Activated T-cell treated with anti-CD3 and anti-CD28 coated beads, Interleukin-2, amount 50 U/mL, for 24 hours (primary cell): ENCODE measurements at regions not wholly inside any gene's neighbourhood (a gene's known extent, or its start where the extent isn't known, plus 50 kb on each side); places are given as distances from the start of the nearest gene placed in this dataset.

Experiments
- DNase-seq: peaks from one replicate; pipeline ENCODE4 v3.0.0-alpha.2; 2020
- H3K27ac Mint-ChIP-seq: 2 replicates; pipeline ENCODE4 v1.8.0; 2020; ENCODE audit warnings: mild to moderate bottlenecking, mixed read lengths
- H3K27me3 Mint-ChIP-seq: 2 replicates; pipeline ENCODE4 v1.8.0; 2020; ENCODE audit warnings: mixed read lengths
- H3K36me3 Mint-ChIP-seq: 2 replicates; pipeline ENCODE4 v1.8.0; 2020; ENCODE audit warnings: low read depth, mixed read lengths
- H3K4me1 Mint-ChIP-seq: 2 replicates; pipeline ENCODE4 v1.8.0; 2020; ENCODE audit warnings: low read depth, mixed read lengths
- H3K4me3 Mint-ChIP-seq: 2 replicates; pipeline ENCODE4 v1.8.0; 2020; ENCODE audit warnings: mild to moderate bottlenecking, moderate library complexity, mixed read lengths
- H3K9me3 Mint-ChIP-seq: 2 replicates; pipeline ENCODE4 v1.8.0; 2020; ENCODE audit warnings: mixed read lengths

DNA sequence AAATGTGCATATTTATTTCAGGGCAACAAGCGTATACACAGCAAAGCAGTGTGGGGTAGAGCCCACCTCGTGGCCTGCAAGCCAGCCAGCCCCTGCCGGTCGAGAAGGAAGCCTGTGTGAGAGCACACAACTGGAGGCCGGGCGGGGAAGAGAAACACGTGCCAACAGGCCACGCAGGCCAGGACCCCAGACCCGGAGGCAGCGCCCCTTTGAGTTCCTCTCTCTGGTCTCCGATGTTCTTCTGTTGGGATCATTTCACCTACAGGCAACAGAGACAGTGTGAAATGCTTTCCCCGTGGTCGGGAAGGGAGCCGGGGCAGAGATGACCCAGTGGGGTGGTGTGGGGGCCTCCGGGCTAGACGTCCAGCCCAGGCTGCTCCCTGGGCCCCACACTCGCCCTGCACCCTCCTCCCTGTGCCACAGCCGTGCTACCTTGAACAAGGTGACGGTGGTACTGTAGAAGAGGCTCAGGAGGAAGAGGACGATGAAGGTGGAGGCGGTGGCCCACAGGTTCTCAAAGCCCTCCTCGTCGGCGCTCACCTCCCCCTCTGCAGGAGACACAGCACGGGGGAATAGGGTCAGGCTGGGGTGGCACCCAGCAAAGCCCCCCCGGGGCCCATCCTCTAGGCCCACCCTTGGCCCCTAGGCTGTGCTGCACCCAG is 325.5 kb downstream of the TMEM121 start:
- H3K9me3 Mint-ChIP-seq = no peaks in the 10 kb centered on the region
- peaks cover 13% of the 10 kb centered on the region for H3K36me3 Mint-ChIP-seq
- H3K27ac Mint-ChIP-seq = no peak overlapping the region
- H3K27me3 Mint-ChIP-seq = no peaks in the 10 kb centered on the region
- DNase-seq = no peak
- peaks cover 17% of the 10 kb centered on the region for H3K4me1 Mint-ChIP-seq
- H3K4me3 Mint-ChIP-seq = no peak overlapping the region

DNA sequence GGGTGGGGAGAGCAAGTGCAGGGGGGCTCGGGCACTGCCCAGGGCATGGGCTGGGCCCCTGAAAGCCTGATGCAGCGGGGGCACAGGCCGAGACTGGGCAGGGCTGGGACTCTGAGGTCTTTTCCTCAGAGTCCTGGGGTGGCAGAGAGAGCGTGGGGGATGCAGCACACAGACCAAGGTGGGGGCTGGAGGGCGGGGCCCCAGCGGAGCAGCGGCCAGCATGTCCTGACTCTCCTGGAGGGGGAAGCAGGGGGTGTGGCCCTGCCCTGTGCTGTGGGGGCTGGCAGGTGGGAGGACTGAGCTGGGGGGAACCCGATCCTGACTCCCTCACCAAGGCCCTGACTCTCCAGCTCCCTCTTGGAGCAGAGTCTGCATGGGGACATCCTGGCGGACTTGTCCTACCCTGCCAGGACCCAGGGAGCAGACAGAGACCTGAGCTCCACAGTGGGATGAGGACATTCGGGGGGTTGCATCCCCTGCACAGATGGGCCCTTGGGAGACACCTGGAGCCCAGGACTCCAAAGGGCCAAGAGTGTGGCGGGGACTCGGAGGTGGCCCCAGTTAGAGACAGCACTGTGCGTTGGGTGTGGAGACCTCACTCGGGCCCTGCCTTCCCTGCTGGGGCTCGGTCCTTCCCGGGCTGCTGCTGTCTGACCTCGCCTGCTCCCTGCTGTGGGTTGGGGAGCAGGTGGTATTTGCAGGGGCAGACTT is 326.1 kb downstream of the TMEM121 start:
- H3K4me1 Mint-ChIP-seq = peaks cover 18% of the 10 kb centered on the region
- H3K27me3 Mint-ChIP-seq = no peaks in the 10 kb centered on the region
- no peak overlapping the region for H3K4me3 Mint-ChIP-seq
- no peak overlapping the region for H3K27ac Mint-ChIP-seq
- H3K9me3 Mint-ChIP-seq = no peaks in the 10 kb centered on the region
- peak; percentile 23 for DNase-seq
- peaks cover 13% of the 10 kb centered on the region for H3K36me3 Mint-ChIP-seq

GRCh38 chr14:105853089-105853906 is 326.9 kb downstream of the TMEM121 start:
- H3K4me3 Mint-ChIP-seq = no peak overlapping the region
- H3K27ac Mint-ChIP-seq = peak overlapping the region; percentile 42
- peak; percentile 24 for DNase-seq
- no peaks in the 10 kb centered on the region for H3K9me3 Mint-ChIP-seq
- H3K4me1 Mint-ChIP-seq = peaks cover 21% of the 10 kb centered on the region
- no peaks in the 10 kb centered on the region for H3K27me3 Mint-ChIP-seq
- peaks cover 13% of the 10 kb centered on the region for H3K36me3 Mint-ChIP-seq

DNA sequence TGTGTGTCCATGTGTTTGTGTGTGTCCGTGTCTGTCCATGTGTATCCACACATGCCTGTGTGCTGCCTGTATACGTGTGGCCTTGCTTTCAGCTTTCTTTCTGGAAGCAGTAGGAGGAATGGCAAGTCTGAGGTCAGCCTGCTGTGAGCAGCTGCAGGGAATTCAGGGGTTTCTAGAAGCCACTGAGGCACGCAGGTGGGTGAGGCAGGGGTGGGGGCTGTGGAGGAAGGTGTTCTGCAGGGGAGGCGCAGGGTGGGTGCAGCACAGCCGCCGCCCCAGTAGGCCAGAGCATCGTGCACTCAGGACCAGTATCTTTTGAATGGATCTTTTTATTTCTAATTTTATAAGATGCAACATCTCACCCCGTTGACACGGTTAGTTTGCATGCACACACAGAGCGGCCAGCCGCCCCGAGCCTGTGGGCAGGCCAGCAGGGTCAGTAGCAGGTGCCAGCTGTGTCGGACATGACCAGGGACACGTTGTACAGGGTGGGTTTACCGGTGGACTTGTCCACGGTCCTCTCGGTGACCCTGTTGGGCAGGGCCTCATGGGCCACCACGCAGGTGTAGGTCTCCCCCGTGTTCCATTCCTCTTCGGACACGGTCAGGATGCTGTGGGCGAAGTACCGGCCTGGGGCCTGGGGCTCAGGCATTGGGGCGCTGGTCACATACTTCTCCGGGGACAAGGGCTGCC is 327.7 kb downstream of the TMEM121 start:
- H3K4me1 Mint-ChIP-seq = peaks cover 28% of the 10 kb centered on the region
- H3K4me3 Mint-ChIP-seq = no peak overlapping the region
- DNase-seq = peak; percentile 25
- no peaks in the 10 kb centered on the region for H3K27me3 Mint-ChIP-seq
- peak overlapping the region; percentile 42 for H3K27ac Mint-ChIP-seq
- peaks cover 13% of the 10 kb centered on the region for H3K36me3 Mint-ChIP-seq
- no peaks in the 10 kb centered on the region for H3K9me3 Mint-ChIP-seq

GRCh38 chr14:105854600-105855245 is 328.3 kb downstream of the TMEM121 start:
- peak; percentile 26 for DNase-seq
- no peaks in the 10 kb centered on the region for H3K27me3 Mint-ChIP-seq
- H3K27ac Mint-ChIP-seq = peak overlapping the region; percentile 26
- peaks cover 13% of the 10 kb centered on the region for H3K36me3 Mint-ChIP-seq
- H3K4me1 Mint-ChIP-seq = peaks cover 29% of the 10 kb centered on the region
- H3K4me3 Mint-ChIP-seq = no peak overlapping the region
- H3K9me3 Mint-ChIP-seq = no peaks in the 10 kb centered on the region

DNA sequence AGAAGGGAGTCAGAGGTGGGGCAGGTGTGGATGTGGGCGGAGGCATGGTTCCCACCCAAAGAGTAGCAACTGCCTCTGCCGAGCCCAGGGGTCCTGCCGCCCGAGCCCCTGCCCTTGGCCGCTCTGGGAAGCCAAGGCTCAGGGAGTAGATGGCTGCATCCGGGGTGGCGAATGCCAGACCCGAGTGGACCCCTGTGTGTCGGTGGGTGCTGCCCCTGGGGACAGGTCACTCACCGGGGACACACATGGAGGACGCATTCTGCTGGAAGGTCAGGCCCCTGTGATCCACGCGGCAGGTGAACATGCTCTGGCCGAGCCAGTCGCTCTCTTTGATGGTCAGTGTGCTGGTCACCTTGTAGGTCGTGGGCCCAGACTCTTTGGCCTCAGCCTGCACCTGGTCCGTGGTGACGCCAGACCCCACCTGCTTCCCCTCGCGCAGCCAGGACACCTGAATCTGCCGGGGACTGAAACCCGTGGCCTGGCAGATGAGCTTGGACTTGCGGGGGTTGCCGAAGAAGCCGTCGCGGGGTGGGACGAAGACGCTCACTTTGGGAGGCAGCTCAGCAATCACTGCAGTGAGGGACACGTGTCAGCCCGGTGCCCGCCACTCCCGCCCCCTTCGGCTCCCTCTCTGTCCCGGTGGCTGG is 329.0 kb downstream of the TMEM121 start:
- H3K27me3 Mint-ChIP-seq = peaks cover under 1% of the 10 kb centered on the region
- DNase-seq = no peak
- H3K36me3 Mint-ChIP-seq = peaks cover 13% of the 10 kb centered on the region
- H3K4me1 Mint-ChIP-seq = peaks cover 32% of the 10 kb centered on the region
- no peaks in the 10 kb centered on the region for H3K9me3 Mint-ChIP-seq
- H3K27ac Mint-ChIP-seq = peak overlapping the region; percentile 26
- H3K4me3 Mint-ChIP-seq = no peak overlapping the region

GRCh38 chr14:105855893-105856675 is 329.7 kb downstream of the TMEM121 start:
- Mint-ChIP-seq H3K4me3 (peak overlapping the region; percentile 15), H3K9me3 (no peaks in the 10 kb centered on the region), H3K4me1 (peaks cover 39% of the 10 kb centered on the region), H3K27ac (peak overlapping the region; percentile 50), H3K27me3 (peaks cover 2% of the 10 kb centered on the region), H3K36me3 (peaks cover 13% of the 10 kb centered on the region)
- peak; percentile 28 for DNase-seq

- peaks cover 46% of the 10 kb centered on the region for H3K4me1 Mint-ChIP-seq
- peak overlapping the region; percentile 72 for H3K4me3 Mint-ChIP-seq
- DNase-seq = peak; percentile 30
- peaks cover 2% of the 10 kb centered on the region for H3K27me3 Mint-ChIP-seq
- H3K36me3 Mint-ChIP-seq = peaks cover 13% of the 10 kb centered on the region
- H3K9me3 Mint-ChIP-seq = no peaks in the 10 kb centered on the region
- H3K27ac Mint-ChIP-seq = peak overlapping the region; percentile 50
Observed at GRCh38 chr14:105856676-105857219, 330.4 kb downstream of the TMEM121 start.

DNA sequence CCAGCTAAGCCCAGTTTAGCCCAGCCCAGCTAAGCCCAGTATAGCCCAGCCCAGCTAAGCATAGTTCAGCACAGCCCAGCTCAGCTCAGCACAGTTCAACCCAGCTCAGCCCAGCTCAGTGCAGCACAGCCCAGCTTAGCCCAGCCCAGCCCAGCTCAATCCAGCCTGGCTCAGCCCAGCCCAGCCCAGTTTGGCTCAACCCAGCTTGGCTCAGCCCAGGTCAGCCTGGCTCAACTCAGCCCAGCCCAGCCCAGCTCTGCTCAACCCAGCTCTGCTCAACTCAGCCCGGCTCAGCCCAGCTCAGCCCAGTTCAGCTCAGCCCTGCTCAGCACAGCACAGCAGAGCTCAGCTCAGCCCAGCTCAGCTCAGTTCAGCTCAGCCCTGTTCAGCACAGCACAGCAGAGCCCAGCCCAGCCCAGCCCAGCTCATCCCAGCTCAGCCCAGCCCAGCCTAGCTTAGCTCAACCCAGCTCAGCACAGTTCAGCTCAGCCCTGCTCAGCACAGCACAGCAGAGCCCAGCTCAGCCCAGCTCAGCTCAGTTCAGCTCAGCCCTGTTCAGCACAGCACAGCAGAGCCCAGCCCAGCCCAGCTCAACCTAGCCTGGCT is 330.9 kb downstream of the TMEM121 start:
- Mint-ChIP-seq H3K4me3 (peak overlapping the region; percentile 72), H3K4me1 (peaks cover 51% of the 10 kb centered on the region), H3K27ac (peak overlapping the region; percentile 50), H3K36me3 (peaks cover 13% of the 10 kb centered on the region), H3K27me3 (peaks cover 2% of the 10 kb centered on the region), H3K9me3 (no peaks in the 10 kb centered on the region)
- peak; percentile 32 for DNase-seq

- Mint-ChIP-seq H3K36me3 (peaks cover 13% of the 10 kb centered on the region), H3K4me1 (peaks cover 59% of the 10 kb centered on the region), H3K4me3 (peak overlapping the region; percentile 72), H3K27me3 (peaks cover 7% of the 10 kb centered on the region), H3K9me3 (no peaks in the 10 kb centered on the region), H3K27ac (peak overlapping the region; percentile 80)
- peak; percentile 41 for DNase-seq
Observed at GRCh38 chr14:105857826-105858675, 331.7 kb downstream of the TMEM121 start.

- Mint-ChIP-seq H3K27ac (peak overlapping the region; percentile 80), H3K9me3 (no peaks in the 10 kb centered on the region), H3K4me1 (peaks cover 58% of the 10 kb centered on the region), H3K36me3 (peaks cover 9% of the 10 kb centered on the region), H3K4me3 (peak overlapping the region; percentile 72), H3K27me3 (peaks cover 7% of the 10 kb centered on the region)
- peak; percentile 46 for DNase-seq
Observed at GRCh38 chr14:105858676-105859025, 332.3 kb downstream of the TMEM121 start.
